GM18498 (cell line): ENCODE measurements at regions not wholly inside any gene's neighbourhood (a gene's known extent, or its start where the extent isn't known, plus 50 kb on each side); places are given as distances from the start of the nearest gene placed in this dataset.

Experiments
- ATAC-seq: cut with Tn5 transposase; IDR thresholded peaks from one replicate; pipeline ENCODE4 v1.9.1; 2021; ENCODE audit warnings: mild to moderate bottlenecking, moderate library complexity; ENCODE audit not compliant: unreplicated experiment

- ATAC-seq = no peak
These were observed 280.9 kb downstream of the RPRM start for GRCh38 chr2:153197402-153198386.

- no peak for ATAC-seq
These were observed 282.0 kb downstream of the RPRM start for GRCh38 chr2:153196378-153197058.

- ATAC-seq = no peak
These were observed 283.2 kb downstream of the RPRM start for GRCh38 chr2:153195342-153195741.

- no peak for ATAC-seq
These were observed 289.3 kb downstream of the RPRM start for GRCh38 chr2:153189091-153189888.

- ATAC-seq = no peak
These were observed 298.8 kb downstream of the RPRM start for GRCh38 chr2:153179808-153180207.

GRCh38 chr2:153169609-153170008, 309.0 kb downstream of the RPRM start:
- no peak for ATAC-seq

- ATAC-seq = no peak
These were observed 313.5 kb downstream of the RPRM start for GRCh38 chr2:153165021-153165420.

GRCh38 chr2:153163055-153163454, 315.5 kb downstream of the RPRM start:
- peak; percentile 66 for ATAC-seq

- ATAC-seq = no peak
These were observed 321.8 kb downstream of the RPRM start for GRCh38 chr2:153156743-153157142.

GRCh38 chr2:153152036-153152435, 326.5 kb downstream of the RPRM start:
- no peak for ATAC-seq

- ATAC-seq = no peak
These were observed 333.0 kb downstream of the RPRM start for GRCh38 chr2:153145470-153145978.

- ATAC-seq = no peak
These were observed 335.0 kb downstream of the RPRM start for GRCh38 chr2:153143540-153143939.

- ATAC-seq = no peak
These were observed 338.1 kb downstream of the RPRM start for GRCh38 chr2:153140498-153140897.

- ATAC-seq = no peak
These were observed 339.7 kb downstream of the RPRM start for GRCh38 chr2:153138651-153139375.

- no peak for ATAC-seq
These were observed 342.3 kb downstream of the RPRM start for GRCh38 chr2:153136216-153136615.

- ATAC-seq = no peak
These were observed 343.8 kb downstream of the RPRM start for GRCh38 chr2:153134725-153135124.

GRCh38 chr2:153133716-153134115, 344.8 kb downstream of the RPRM start:
- ATAC-seq = no peak

- ATAC-seq = no peak
These were observed 346.1 kb downstream of the RPRM start for GRCh38 chr2:153132418-153132817.

- ATAC-seq = no peak
These were observed 363.4 kb downstream of the RPRM start for GRCh38 chr2:153115141-153115540.

- ATAC-seq = no peak
These were observed 368.1 kb downstream of the RPRM start for GRCh38 chr2:153110486-153110885.
